ENCODE measurements at regions not wholly inside any gene's neighbourhood (a gene's known extent, or its start where the extent isn't known, plus 50 kb on each side); places are given as distances from the start of the nearest gene placed in this dataset.
"Not testable (repeated sequence)": the region's sequence is repeated elsewhere in the genome, so short reads cannot be mapped to it uniquely, and the experiment has no call there.

GRCh38 chr4:149986917-149987316, 91.3 kb upstream of the DCLK2 start:
- DNase-seq (ENCODE audit: low read depth): no peak

GRCh38 chr4:149987330-149988086, 90.7 kb upstream of the DCLK2 start:
- DNase-seq (ENCODE audit: low read depth): no peak

- no peak for DNase-seq (ENCODE audit: low read depth)
Observed at GRCh38 chr4:149988087-149988410, 90.2 kb upstream of the DCLK2 start.

- no peak for DNase-seq (ENCODE audit: low read depth)
Observed at GRCh38 chr4:149993030-149993429, 85.2 kb upstream of the DCLK2 start.

- no peak for DNase-seq (ENCODE audit: low read depth)
Observed at GRCh38 chr4:149995134-149995756, 83.0 kb upstream of the DCLK2 start.

- DNase-seq (ENCODE audit: low read depth): no peak
Observed at GRCh38 chr4:149997881-149998421, 80.3 kb upstream of the DCLK2 start.

GRCh38 chr4:149999485-150000074, 78.7 kb upstream of the DCLK2 start:
- no peak for DNase-seq (ENCODE audit: low read depth)

GRCh38 chr4:150001815-150002214, 76.4 kb upstream of the DCLK2 start:
- DNase-seq (ENCODE audit: low read depth): peak; percentile 45

- no peak for DNase-seq (ENCODE audit: low read depth)
Observed at GRCh38 chr4:150002561-150002960, 75.7 kb upstream of the DCLK2 start.

- no peak for DNase-seq (ENCODE audit: low read depth)
Observed at GRCh38 chr4:150004481-150004880, 73.8 kb upstream of the DCLK2 start.

GRCh38 chr4:150005537-150005936, 72.7 kb upstream of the DCLK2 start:
- no peak for DNase-seq (ENCODE audit: low read depth)

- DNase-seq (ENCODE audit: low read depth): no peak
Observed at GRCh38 chr4:150006197-150006596, 72.0 kb upstream of the DCLK2 start.

GRCh38 chr4:150007512-150007911, 70.7 kb upstream of the DCLK2 start:
- DNase-seq (ENCODE audit: low read depth): peak; percentile 83

- no peak for DNase-seq (ENCODE audit: low read depth)
Observed at GRCh38 chr4:150008546-150008945, 69.7 kb upstream of the DCLK2 start.

GRCh38 chr4:150009533-150009932, 68.7 kb upstream of the DCLK2 start:
- DNase-seq (ENCODE audit: low read depth): no peak

- no peak for DNase-seq (ENCODE audit: low read depth)
Observed at GRCh38 chr4:150010525-150011126, 67.6 kb upstream of the DCLK2 start.

GRCh38 chr4:150012851-150013360, 65.3 kb upstream of the DCLK2 start:
- no peak for DNase-seq (ENCODE audit: low read depth)

- not testable (repeated sequence) for DNase-seq (ENCODE audit: low read depth)
Observed at GRCh38 chr4:150015910-150016309, 62.3 kb upstream of the DCLK2 start.

- DNase-seq (ENCODE audit: low read depth): not testable (repeated sequence)
Observed at GRCh38 chr4:150016621-150017020, 61.6 kb upstream of the DCLK2 start.

GRCh38 chr4:150018257-150018656, 60.0 kb upstream of the DCLK2 start:
- no peak for DNase-seq (ENCODE audit: low read depth)

- DNase-seq (ENCODE audit: low read depth): no peak
Observed at GRCh38 chr4:150021483-150021882, 56.8 kb upstream of the DCLK2 start.

- no peak for DNase-seq (ENCODE audit: low read depth)
Observed at GRCh38 chr4:150023489-150023888, 54.8 kb upstream of the DCLK2 start.

- not testable (repeated sequence) for DNase-seq (ENCODE audit: low read depth)
Observed at GRCh38 chr4:150026987-150027386, 51.3 kb upstream of the DCLK2 start.

All from HS-27A (cell line).